ENCODE measurements at regions not wholly inside any gene's neighbourhood (a gene's known extent, or its start where the extent isn't known, plus 50 kb on each side); places are given as distances from the start of the nearest gene placed in this dataset.

- no peak for ATAC-seq
- intact Hi-C loops (cut with DNase I): no loop called here
- no peak for DNase-seq
- Histone ChIP-seq H3K9me3 (no peaks in the 10 kb centered on the region), H3K36me3 (no peaks in the 10 kb centered on the region), H3K27me3 (no peaks in the 10 kb centered on the region), H3K4me1 (no peaks in the 10 kb centered on the region), H3K27ac (no peak overlapping the region), H3K4me3 (no peak overlapping the region)
- WGBS (ENCODE audit: insufficient coverage, low coverage, low lambda C conversion rate, missing lambda C conversion rate): 47% methylated on average over 3 of the region's 3 CpGs
- TF ChIP-seq POLR2A (IDR thresholded peaks at IDR 0.05): no peak
These were observed 102.1 kb downstream of the ASB9 start for GRCh38 chrX:15167826-15168225.

GRCh38 chrX:15165832-15166231 is 104.1 kb downstream of the ASB9 start:
- Histone ChIP-seq H3K27ac (no peak overlapping the region), H3K4me1 (no peaks in the 10 kb centered on the region), H3K36me3 (no peaks in the 10 kb centered on the region), H3K27me3 (no peaks in the 10 kb centered on the region), H3K9me3 (no peaks in the 10 kb centered on the region), H3K4me3 (no peak overlapping the region)
- intact Hi-C loops (cut with DNase I): no loop called here
- TF ChIP-seq CTCF (IDR thresholded peaks at IDR 0.05) (no peak), POLR2A (IDR thresholded peaks at IDR 0.05) (no peak)
- ATAC-seq (no peak), DNase-seq (no peak)
- 52% methylated on average over 4 of the region's 4 CpGs for WGBS (ENCODE audit: insufficient coverage, low coverage, low lambda C conversion rate, missing lambda C conversion rate)

GRCh38 chrX:15163131-15163530 is 106.8 kb downstream of the ASB9 start:
- Histone ChIP-seq H3K9me3 (no peaks in the 10 kb centered on the region), H3K27me3 (no peaks in the 10 kb centered on the region), H3K4me1 (no peaks in the 10 kb centered on the region), H3K27ac (no peak overlapping the region), H3K4me3 (no peak overlapping the region), H3K36me3 (no peaks in the 10 kb centered on the region)
- TF ChIP-seq CTCF (IDR thresholded peaks at IDR 0.05): no peak
- TF ChIP-seq POLR2A (IDR thresholded peaks at IDR 0.05): no peak
- 55% methylated on average over 3 of the region's 3 CpGs for WGBS (ENCODE audit: insufficient coverage, low coverage, low lambda C conversion rate, missing lambda C conversion rate)
- no peak for ATAC-seq
- no peak for DNase-seq
- intact Hi-C loops (cut with DNase I): no loop called here

GRCh38 chrX:15160558-15161095 is 109.3 kb downstream of the ASB9 start:
- no peaks in the 10 kb centered on the region for H3K4me1 ChIP-seq
- DNase-seq: no peak
- no peaks in the 10 kb centered on the region for H3K36me3 ChIP-seq
- H3K27me3 ChIP-seq: no peaks in the 10 kb centered on the region
- no peak for ATAC-seq
- TF ChIP-seq CTCF (IDR thresholded peaks at IDR 0.05) (no peak), POLR2A (IDR thresholded peaks at IDR 0.05) (no peak)
- H3K9me3 ChIP-seq: no peaks in the 10 kb centered on the region
- 45% methylated on average over 5 of the region's 5 CpGs for WGBS (ENCODE audit: insufficient coverage, low coverage, low lambda C conversion rate, missing lambda C conversion rate)
- H3K27ac ChIP-seq: no peak overlapping the region
- intact Hi-C loops (cut with DNase I): no loop called here
- H3K4me3 ChIP-seq: no peak overlapping the region

GRCh38 chrX:15158736-15159406 is 111.0 kb downstream of the ASB9 start:
- 63% methylated on average over 6 of the region's 7 CpGs for WGBS (ENCODE audit: insufficient coverage, low coverage, low lambda C conversion rate, missing lambda C conversion rate)
- TF ChIP-seq CTCF (IDR thresholded peaks at IDR 0.05) (no peak), POLR2A (IDR thresholded peaks at IDR 0.05) (no peak)
- ATAC-seq: no peak
- H3K4me1 ChIP-seq: no peaks in the 10 kb centered on the region
- no peak overlapping the region for H3K27ac ChIP-seq
- no peaks in the 10 kb centered on the region for H3K27me3 ChIP-seq
- no peaks in the 10 kb centered on the region for H3K36me3 ChIP-seq
- intact Hi-C loops (cut with DNase I): no loop called here
- no peaks in the 10 kb centered on the region for H3K9me3 ChIP-seq
- no peak for DNase-seq
- no peak overlapping the region for H3K4me3 ChIP-seq

Data from right lobe of liver (tissue), 6 donors.